Inferior parietal cortex (tissue), 1 donor: ENCODE measurements at regions not wholly inside any gene's neighbourhood (a gene's known extent, or its start where the extent isn't known, plus 50 kb on each side); places are given as distances from the start of the nearest gene placed in this dataset.

Experiments
- DNase-seq: peaks from one replicate; pipeline ENCODE4 v3.0.0-alpha.2; 2016; ENCODE audit errors: extremely low spot score

DNA sequence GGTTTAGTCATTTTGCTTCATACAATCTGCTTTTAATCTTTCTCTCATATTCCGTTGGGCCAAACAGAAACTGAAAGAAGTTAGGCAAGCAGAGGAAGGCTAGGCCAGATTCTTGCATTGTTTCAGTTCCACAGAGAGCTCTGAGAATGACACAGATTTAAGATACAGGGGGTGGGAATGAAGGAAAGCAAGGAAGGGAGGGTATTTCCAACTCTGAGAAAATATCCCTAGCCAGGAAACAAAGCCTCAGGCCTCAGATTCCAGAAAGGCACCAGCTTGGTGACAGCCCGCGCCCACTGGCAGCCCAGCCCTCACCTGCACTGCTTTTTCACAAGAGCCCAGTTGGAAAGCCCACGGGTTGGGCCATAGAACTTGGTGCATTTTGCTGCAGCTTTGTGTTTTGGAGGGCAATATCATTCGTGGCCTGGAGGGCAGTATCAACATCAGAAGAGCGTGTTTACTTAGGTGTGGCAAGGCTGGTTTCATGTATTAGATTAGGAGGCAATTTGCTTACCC is 63.5 kb downstream of the ENC1 start:
- DNase-seq, result no peak

DNA sequence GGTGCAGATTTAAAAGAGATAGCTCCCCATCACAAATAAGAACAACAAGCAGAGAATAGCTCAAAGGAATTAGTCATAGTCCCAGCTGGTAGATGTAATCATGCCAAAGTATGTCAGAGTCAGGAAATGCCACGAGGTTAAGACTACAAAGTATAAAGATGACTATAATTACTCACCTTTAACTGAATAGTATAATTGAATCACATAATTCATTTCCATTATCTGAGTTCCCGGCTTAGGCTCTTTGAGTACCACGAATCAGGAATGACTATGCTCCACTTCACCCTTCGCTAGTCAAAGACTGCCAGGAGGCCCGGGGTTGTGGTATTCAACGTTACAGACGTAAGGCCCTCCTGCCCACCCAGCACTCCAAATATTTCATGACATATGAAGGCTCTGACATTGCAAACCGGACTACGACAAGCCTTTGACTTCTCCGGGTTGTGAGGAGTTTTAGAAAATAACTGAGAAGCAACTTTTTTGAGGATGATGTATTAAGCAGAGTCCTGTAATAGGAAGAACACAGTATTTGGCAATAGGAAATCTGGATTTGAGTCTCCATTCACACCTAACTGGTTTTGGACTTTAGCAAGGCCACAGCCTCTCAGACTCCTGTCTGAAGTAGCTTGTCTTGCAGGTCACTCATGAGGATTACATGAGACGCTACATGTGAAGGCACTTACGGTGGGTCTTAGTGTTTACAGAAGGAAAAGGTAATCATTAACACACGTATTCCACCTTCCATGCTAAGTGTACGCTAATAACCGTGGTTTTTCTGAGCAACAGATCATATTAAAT is 64.6 kb downstream of the ENC1 start:
- DNase-seq, result no peak

DNA sequence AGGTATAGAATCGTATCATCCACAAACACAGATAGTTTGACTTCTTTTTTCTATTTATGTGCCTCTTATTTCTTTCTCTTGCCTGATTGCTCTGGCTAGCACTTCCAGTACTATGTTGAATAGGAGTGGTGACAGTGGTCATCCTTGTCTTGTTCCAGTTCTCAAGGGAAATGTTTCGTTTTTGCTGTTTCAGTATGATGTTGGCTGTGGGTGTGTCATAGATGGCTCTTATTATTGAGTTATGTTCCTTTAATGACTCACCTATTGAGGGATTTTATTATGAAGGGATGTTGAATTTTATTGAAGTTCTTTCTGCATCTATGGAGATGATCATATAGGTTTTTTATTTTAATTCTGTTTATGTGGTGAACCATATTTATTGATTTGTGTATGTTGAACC is 70.3 kb downstream of the ENC1 start:
- no peak for DNase-seq

DNA sequence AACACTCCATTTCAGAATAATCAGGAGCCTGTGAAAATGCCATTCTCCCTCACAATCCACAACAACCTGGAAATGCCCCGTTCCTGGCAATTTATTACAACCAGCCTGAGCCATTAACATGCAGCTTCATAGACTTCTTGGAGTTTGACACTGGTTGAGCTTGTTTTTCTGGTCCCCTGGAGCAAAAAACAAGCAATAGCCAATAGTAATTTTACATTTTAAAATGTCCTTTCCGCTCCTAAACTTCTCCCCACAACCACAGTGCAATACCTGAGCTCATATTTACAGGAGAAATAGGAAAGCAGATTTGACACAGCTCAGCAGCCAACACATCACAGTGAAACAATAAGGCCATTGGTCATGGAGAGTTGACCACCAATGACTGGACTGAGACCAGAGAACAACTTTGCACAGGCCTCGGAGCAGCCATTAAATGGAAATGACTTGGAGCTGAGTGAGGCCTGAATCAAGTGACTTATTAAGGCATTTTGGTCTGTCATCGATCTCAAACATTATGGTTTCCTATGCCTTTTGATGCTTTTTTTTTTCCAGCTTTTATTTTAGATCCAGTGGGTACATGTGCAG is 73.0 kb downstream of the ENC1 start:
- DNase-seq, result no peak

DNA sequence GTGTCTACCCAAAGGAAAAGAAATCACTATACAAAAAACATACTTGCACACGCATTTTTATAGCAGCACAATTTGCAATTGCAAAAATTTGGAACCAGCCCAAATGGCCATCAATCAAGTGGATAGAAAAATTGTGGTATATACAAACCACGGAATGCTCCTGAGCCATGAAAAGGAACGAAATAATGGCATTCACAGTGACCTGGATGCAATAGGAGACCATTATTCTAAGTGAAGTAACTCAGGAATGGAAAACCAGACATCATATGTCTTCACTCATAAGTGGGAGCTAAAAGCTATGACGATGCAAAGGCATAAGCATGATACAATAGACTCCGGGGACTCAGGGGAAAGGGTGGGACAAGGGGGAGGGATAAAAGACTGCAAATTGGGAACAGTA is 78.4 kb downstream of the ENC1 start:
- no peak for DNase-seq

DNA sequence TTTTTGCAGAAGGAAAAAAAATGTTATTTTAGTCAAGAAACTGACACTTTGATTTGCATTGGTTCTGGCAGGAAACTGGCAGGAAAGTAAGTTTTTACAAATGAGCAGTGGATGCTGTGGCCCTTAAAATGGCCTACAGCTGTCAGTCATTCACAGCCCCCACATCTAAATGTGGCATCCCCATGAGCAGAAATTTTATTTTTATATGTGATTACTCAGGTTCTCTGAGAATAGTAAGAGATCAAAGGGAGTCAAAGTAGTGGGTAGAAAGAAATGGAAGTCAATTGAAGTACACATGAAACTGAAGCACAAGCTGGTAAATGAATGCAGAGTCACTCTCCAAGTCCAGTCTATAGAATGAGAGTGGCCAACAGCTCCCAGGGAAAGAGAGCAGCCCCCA is 80.3 kb downstream of the ENC1 start:
- DNase-seq, result no peak

DNA sequence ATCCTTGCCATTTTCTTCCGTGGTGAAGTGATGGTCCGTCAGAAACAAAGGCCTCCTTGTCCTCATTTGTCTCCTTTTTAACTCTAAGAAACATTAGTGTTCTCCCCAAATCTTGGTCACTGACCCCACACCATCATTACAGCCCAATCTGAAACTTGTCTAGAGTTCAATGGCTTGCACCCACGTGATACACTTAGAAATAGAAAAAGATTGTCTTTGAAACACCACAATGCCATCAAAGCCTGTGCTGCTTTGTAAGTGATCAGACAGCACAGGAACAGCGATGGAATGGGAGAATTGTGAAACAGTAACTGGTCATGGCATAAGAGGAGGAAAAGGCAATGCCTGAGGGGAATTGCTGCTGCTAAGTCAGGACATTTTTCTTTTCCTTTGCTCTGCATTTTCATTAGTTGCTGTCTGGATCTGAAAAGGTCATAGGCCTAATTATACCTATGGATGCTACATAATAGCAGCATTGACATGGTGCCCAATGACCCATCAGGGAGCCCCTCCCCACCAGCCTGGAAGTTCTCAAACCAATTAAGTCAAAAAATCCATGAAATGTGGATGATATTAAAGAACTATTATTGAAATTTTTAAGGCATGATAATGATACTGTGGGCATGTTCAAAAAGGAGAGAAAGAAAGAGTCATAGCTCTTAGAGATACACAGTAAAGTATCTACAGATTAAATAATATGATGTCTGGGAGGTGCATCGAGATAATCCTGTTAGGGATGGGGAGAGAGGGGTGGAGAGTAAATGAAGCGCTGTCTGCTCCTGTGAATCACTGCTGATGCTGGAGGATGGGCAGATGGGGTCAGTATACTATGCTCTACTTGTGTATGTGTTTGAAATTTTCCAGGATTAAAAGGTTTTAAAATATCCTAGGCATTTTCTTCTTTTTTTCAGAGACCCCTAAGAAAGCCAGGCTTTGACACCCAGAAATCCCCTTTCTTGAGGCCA is 83.6 kb downstream of the ENC1 start:
- DNase-seq, result no peak

DNA sequence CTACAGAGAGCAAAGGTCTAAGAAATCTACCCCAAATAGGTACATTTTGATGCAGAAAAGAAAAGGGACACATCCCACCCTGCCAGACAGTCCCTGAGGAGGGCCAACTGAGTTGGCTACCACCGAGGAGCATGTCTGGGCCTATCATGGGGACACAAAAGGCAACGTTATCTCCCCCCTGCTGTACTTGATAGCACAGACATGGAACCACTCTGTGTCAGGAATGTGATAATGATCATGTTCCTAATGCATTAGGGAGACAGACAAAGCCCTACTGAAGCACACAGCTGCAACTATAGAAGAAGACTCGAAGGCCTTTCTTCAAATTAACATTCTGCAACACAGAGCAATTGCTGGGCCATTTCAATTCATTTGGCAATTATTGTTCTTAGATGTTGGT is 84.5 kb downstream of the ENC1 start:
- DNase-seq, result no peak

DNA sequence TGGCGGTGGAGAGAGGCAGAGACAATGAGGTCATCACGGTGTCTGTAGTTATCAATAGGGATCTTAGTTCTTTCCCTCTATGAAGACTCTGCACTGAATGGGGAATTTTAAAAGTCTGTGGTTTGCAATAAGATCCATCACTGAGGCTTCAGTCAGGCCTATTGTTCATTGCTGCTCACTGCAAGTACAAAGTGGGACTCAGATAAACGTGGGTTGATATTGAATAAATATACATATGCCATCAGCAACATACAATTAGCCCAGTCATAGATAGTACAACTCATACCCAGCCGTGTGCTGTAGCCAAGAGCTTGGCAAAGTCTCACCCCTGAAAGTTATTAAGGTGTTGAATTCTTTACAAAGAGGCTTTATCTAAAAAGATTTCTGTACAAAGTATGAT is 88.4 kb downstream of the ENC1 start:
- DNase-seq, result no peak

DNA sequence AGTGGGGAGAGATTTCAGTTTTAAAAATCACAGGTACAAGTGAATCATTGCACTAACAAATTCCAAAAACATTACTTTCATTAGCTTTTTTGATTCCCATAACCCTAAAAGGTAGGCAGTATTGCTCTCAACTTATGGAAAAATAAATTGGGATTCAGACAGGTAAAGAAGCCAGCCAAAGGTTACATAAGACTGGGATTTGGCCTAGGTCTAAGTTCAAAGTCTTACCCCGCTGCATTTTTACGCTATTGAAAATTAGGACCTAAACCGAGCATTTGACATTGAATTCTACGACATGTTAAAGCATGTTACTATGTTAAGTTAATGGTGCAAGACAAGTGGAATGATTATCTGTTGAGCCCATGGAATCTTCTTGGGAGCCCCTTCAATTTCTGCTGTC is 89.6 kb downstream of the ENC1 start:
- DNase-seq, result no peak

DNA sequence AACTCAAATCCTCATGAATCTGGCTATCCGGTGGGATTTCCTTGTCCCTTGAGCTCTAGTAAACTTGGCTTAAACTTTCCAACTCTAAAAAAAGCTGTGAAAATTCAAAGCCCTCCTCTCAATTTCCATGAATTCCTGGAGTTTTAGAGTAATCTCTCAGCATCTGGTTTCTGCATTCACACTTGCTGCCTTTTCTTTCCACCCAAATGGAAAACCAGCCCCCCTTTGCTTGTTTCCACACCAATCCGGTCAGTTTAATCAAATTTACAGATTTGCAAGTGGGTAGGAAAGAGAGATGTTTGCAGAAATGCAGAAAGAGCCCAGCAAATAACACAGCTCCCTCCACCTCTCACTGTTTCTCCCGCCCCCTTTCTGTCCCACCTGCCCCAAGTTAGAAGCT is 91.1 kb downstream of the ENC1 start:
- DNase-seq, result no peak

DNA sequence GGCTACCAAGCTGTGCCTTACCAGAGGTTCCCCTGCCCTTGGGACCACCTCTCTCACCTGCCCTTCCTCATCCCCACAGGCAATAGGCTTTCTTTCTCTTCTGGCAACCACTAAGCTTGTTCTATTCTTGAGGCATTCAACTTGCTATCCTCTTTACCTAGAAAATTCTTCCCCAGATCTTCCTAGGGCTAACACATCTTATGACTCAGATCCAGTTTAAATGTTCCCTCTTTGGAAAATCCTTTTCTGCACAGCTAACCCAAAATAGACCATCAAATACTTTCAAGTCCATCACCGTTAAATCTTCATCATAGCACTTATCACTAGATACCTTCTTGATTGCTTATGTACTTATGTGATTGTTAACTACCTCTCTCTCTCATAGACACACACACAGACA is 93.7 kb downstream of the ENC1 start:
- no peak for DNase-seq

DNA sequence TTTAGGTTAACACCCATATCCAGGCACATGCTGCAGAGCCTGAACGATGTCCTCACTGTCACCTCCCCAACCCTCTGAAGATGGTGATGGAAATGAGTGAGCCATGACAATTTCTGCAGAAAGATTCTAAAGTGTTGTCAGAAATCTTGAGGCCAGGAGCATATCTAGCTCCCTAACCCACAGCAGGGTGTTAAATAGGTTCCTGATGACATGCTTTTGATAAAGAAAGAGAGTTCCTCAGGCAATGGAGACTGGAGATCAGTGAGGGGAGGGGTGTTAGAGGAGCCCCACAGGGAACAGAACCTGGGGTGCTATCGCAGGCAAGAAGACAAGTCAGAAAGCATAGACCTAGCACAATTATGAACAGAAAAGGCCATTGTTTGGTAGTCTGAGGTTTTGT is 95.7 kb downstream of the ENC1 start:
- DNase-seq, result no peak

DNA sequence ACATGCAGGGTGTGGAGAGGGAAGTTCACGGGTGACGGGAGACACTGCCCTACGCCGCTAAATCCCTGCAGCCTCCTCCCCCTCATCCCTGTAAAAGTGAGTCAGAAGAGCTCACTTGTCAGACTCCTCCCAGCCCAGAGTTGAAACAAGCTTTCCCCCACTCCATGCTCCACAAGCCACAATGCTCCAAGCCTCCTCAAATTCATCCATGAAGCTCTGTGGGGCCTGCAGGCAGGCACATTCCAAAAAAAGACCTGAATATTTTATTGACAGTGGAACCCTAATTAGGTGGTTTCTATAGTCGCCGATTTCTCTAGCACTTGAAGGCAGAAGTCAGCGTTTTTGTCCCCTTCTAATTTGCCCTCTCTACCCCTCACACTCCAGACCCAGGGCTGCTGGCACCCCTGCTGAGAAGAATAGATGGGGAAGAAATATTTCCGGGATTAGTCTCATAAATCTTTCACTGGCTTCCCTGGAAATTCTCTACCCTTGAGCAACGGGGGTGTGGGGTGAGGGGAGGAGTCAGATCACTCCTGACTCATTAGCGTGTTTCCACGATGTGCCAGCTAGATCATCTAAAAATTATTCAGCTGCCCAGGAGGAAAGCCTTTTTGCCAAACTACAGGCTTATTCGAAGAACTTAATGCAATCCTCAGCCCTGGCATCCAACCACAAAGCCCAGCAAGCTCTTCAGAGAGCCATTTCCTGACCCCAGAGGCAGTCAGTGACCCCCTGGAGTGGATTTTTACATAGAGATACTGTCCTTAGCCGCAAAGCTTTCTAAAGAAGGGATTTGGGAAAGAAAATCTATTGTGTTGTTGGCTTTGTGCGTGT is 97.1 kb downstream of the ENC1 start:
- no peak for DNase-seq

DNA sequence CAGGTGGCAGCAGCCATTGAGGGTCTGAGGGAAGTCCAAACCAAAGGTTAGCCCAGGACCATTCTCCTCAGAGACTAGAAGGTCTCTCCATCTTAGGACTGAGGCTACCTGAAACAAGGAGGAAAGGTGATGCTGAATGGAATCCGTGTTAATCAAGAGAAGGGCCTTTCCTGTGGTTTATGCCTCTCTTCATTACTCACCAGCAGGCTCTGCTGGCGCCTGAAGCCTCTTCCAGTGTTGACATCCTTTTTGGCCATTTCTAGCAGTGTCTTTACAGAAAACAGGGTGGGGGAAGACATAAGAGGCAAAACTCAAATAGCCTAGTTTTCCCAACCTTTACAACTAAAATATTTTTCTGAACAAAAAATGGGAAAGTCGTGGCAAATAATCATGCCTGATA is 98.0 kb downstream of the ENC1 start:
- no peak for DNase-seq

DNA sequence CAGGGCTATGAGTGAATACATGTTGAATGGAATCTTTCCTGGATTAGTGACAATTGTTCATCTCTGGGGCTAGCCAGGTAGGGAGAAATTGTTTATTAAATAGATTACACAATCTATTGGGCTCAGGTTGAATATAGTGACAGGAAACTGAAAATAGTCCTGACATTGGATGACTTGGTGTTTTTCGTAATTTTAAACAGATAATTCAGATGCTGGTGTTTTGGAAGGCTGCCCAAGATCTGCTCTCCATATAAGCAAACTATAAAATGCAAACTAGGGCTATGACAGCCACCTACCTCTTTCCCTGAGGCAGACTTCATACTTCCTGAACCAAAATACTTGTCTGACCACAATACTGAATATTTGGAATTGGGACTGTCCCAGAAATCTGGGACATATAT is 99.1 kb downstream of the ENC1 start:
- no peak for DNase-seq

DNA sequence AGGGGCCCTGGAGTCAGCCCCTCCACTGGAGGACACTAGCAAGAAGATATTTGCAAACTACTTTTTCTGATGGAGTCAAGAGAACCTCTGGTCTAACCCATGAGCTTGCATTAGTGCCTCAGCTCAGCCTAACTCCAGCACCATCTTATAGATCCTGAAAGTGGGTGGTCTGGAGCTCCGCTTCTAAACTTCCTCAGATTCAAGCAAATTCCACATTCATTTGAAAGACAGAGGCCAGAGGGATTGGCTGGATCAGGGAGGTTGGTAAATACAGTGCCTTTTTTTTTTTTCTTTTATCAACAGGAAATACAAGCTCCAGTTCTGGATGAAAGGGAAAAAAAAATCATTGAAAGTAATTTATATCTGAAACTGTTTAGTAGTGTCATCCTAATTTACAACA is 99.9 kb downstream of the ENC1 start:
- no peak for DNase-seq

DNA sequence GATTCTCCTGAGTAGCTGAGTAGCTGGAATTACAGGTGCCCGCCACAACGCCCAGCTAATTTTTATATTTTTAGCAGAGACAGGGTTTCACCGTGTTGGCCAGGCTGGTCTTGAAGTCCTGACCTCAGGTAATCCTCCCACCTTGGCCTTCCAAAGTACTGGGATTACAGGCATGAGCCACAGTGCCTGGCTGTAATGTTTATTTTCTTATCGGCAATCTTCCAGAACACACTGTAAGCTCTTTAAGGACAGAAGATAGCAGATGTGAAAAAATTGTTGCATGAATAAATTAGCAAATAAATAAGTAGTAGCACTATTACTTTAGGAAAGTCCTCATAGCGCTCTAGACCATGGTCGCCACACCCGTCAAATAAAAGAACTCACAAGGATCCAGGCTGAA is 100.5 kb downstream of the ENC1 start:
- DNase-seq, result no peak

DNA sequence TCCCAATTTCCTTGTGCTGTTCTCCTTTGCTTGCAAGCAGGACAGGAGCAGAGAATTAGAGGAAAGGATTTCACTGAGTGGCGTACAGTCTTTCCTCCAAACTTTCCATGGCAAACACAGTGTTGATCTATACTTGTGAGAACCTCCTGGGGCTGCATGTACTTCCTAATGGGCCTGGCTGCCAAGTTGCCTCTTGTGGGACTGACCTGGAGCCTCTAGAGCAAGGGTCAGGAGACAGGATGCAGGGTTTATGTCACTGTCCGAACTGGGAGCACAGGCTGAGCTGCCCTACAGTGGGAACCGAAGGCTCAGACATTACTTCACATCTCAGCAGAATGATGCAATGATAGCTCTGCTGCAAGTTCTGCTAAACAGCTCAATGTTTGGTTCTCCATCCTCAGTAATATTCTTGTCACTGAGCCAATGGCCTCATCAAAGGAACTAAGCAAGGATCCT is 102.3 kb downstream of the ENC1 start:
- no peak for DNase-seq

DNA sequence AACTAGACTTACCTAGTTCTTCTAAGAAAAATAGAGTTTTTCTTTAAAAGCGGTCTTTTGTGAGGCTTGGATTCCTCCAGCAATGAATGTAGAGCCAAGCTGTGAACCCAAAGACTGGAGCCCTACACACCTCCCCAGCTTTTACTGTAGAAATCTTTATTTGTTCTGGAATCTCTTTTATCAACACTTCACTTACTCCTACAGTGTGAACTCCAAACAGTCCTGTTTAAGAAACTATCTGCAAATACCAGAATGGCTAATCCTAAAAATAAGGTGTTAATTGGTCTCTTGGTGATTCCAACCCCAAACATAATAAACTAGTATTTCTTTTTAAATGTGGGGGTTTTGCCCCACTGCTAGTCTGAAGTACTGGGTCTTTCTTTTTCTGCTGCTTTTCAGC is 103.9 kb downstream of the ENC1 start:
- no peak for DNase-seq

DNA sequence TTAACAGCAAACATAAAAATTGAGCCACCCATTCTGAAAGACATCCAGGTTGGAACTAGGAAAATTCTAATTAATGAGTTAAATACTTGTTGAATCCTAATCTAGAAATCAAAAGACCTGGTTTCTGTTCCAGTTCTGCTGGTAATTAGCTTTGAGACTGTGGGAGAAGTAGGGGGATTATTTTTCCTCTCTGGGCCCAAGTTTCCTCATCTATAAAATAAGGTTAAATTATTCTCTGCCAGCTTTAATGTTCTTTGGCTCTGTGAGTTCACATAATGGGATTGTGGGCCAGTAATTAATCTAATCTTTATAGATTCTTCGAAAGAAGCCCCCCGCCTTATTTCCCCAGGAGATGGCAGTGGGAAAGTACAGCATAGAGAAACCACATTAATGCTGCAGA is 104.6 kb downstream of the ENC1 start:
- no peak for DNase-seq
